ENCODE measurements at regions not wholly inside any gene's neighbourhood (a gene's known extent, or its start where the extent isn't known, plus 50 kb on each side); places are given as distances from the start of the nearest gene placed in this dataset.

DNA sequence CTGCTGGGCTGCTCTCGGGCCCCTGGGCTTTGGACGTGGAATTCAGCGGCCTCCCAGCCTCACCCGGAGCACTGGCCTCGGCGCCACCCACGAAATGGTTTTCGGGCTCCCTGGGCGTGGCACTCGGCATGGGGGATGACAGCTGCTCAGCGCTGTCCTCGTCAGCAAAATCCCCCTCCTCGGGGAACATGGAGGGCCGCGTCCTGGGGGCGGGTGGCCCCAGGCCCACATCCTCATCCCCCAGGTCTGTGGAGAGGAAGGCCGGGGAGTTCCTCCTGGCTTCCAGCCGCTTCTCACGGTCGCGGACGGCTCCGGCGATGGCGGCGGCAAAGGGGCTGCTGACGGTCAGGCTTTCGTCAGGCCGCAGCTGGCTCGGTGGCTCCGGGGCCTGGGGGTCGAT, 88.4 kb downstream of the CTTN start:
- DNase-seq = no peak

DNA sequence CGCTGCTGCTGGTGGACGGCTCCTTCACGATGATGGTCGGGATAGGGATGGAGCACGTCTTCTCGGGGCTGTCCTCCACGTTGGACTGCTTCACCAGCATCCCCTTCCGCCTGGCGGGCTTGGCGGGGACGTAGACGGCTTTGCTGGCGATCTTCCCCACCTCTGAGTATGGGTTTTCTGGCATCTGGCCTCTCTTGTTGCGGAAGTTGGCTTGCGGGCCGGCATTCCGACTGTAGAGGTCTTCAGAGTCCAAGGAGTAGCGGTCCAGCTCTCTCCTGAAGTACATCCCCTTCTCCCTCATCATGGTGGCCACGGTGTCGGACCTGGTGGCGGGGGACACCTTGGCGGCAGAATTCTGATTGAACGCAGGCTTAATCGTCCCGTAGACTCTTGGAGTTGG, 88.8 kb downstream of the CTTN start:
- no peak for DNase-seq

DNA sequence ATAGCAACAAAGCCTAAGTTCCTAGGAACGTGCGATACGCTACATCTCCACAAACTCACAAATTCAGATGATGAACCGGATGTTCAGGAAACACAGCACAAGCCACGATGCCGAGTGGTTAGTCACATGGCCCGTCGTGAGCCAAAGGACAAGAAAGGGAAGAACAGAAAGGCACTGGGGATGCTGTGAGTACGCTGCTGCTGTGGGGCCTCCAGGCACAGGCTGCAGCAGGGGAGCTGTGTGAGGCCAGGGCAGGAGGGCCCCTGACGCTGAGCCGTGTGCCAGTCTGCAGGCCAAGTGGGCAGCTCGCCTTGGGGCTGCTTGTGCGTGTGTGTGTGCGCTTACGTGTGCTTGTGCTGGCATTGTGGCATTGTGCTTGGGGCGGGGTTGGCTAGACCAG, 89.4 kb downstream of the CTTN start:
- DNase-seq = no peak

DNA sequence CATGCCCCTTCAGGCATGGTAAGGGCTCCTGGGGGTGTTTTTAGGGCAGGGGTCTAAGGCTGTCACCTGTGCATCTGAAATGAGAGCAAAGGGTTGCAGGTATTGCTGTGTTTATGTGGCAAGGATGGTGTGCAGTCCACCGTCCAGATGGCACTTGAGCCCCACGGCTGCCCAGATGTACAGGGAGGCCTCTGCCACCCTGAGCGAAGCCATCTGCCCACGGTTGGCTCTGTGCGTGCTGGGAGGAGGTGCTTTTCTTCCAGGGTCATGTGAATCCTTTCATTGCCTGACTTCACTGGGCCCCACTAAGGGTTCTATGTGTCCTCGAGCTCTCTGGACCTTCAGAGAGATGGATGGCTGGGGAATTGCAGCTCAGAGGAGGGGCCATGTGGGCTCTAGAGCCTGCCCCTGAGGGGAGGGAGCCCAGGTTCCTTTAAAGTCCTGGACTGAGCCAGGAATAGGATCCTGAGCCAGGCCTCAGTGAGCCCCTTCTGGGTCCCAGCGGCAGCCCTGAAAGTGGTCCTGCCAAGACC, 89.9 kb downstream of the CTTN start:
- DNase-seq = no peak

- DNase-seq = no peak
Measured at GRCh38 chr11:70489276-70489675, 90.9 kb downstream of the CTTN start.

DNA sequence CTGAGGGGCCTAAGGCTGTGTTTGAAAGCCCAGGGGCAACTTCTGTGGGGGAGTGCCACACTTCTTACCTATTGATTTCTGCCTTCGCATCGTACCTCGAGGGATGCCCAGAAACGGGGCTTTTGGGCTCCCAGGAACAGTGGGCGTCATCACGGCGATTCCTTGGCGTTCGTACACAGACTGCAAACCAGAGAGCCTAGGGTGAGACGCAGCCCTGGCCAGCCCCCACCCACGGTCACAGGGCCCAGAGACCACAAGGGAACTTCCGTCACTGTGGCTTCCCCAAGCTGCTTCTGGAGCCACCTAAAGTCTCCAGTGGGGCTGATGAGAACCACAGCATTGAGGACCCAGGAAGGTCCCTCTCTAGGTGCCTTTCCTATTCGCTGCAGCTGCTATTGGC, 91.9 kb downstream of the CTTN start:
- no peak for DNase-seq

- DNase-seq = no peak
Measured at GRCh38 chr11:70490723-70491558, 92.6 kb downstream of the CTTN start.

DNA sequence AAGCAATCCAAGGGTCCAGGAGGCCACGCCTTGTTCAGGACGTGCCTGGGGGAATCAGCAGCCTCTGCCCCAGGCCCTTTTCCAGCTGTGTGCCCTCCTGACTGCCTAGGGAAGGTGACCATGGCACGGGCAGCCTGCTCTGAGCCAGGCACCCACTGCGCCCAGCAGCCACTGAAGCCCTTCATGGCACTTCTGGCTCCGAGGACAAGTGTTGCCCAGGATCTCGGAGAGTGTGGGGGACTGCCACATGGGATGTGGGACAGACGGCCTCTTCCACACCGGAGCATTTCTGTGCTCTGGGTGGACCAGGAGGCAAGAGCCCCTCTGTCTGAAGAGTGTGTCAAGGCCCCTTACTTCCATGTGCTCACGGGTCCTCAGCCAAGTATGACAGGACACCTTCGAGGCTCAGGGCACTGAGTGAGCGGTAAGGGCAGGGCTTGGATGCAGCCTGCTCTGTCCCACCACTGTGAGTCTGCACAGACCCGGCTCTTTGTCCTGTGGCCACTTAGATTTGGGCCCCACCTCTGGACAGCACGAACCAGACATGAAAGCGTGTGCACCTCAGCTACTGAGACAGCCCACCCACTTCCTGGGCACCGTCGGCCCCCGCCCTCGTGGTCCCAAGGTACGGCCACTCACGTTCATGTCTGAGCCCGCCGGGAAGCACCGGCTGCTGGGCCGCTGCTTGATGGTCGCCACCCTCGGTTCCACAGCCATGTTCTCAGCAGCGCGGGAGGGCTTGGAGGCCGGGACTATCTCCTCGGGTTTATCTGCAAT, 93.6 kb downstream of the CTTN start:
- no peak for DNase-seq

- DNase-seq = no peak
Measured at GRCh38 chr11:70493089-70493474, 94.8 kb downstream of the CTTN start.

GRCh38 chr11:70493891-70494290, 95.6 kb downstream of the CTTN start:
- no peak for DNase-seq

DNA sequence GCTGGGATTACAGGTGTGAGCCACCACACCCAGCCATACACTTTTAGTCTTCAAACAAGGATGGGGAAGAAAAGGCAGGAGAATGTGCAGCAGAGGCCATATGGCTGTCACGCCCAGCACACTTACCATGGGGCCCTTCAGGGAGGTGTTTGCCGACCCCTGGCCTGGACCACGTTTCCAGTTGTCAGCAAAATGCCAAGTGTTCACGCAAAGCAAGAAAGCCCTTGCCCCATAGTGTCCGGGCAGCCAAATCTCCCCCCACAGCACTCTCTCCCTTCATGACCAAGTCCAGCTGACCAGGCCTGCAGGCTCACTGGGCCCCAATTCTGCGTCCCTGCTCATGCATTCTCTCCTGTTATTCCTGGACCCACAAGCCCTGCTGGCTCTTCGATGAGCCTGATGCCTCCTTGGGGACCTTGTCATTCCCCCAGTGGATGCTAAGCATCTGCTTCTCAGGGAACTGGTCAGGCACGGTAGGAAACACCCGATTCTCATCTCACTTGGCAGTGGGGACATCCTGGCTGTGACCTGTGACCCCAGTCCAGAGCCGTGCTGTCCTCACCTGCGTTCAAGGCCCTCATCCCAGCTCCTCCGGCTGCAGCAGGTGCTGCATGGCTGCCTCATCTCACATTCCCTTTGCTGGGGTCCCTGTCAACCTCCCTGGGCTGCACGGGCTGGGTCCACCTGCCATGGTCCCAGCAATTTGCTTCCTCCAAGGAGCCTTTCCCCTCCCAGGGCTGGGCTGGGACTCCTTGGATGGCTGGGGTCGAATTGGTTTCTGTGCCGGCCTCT, 96.4 kb downstream of the CTTN start:
- DNase-seq = no peak

DNA sequence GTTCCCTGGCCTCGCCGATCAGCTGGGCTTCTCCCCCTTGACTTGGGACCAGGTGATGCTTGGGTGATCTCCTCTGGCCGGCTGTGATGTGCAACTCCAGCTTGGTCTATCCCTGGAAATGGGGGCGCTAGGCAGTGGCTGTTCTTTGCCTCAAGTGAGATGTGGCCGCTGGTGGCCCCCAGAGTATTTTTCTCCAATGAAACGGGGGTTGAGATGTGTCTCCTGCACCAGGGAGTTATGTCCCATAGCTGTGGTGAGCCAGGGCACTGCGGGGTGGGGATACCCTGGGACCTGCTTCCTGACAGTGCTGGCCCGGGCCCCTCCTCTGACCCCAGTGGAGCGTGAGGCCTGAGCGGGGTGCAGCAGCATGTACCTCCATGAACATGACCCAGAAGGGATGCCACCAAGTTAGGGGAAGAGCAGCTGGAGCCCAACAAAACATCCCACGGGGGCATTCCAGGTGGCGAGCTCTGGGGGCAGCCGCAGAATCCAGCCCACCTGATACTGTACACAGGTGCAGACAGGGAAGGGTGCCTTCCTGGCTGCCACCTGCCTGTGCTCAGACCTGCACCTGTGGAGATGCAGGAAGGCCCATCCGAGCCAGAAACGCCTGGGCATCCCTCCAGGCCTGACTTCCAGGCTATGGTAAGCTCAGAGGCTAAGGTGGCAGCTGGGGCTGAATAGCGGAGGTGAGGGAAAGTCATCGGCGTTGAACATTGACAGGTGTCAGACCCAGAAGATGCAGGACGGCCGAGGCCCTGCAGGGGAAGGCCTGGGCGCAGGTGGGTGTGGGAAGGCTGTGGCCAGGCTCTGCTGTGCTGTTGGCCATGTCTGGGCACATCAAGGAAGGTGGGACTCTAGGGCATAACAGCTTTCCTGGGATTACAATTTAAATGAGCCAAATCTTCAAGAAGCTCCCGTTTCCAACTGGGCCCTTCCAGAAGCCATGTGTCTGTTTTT, 97.3 kb downstream of the CTTN start:
- DNase-seq = no peak

DNA sequence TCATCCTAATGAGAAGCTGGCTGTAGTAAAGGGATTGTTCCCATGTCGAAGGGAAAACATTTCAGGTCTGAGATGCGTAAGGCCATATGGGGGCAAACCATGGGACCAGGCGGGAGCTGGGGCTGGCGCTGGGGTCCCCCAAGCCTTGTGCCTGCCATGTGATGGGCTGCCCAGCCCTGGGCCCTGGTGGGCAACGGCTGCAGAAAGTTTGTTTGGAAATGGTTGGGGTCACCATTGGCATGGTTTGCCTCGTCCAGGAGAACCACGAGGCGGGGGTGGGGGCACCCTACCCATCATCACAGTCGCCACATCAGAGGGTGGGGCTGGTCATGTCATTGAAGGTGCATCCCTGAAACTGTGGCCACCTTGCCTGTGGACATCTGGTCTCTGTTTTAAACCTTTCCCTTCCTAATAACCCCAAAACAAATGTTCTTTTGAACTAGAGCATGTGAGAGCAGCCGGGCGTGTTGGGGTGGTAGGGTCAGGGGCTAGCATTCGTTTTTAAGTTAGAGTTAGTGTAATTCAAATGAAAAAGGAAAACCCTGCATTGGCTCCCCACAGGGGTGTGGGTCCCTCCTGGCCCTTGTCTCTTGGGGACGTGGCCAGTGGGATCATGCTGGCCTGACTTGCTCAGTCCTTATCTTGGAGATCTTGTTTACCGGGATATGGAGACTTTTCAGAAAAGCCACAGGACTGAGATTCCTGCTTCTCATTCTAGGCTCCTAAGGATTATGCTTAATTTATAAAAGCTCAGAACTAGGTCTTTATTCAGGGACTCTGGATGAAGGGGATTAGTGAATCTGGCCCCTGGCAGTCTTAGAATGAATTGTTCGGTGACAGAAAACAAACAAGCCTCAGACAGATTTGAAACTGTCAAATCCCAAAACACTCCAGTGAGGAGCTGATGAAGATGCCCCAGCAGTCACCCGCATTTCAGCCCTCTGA, 98.5 kb downstream of the CTTN start:
- DNase-seq = no peak

GRCh38 chr11:70497536-70498075, 99.3 kb downstream of the CTTN start:
- no peak for DNase-seq

DNA sequence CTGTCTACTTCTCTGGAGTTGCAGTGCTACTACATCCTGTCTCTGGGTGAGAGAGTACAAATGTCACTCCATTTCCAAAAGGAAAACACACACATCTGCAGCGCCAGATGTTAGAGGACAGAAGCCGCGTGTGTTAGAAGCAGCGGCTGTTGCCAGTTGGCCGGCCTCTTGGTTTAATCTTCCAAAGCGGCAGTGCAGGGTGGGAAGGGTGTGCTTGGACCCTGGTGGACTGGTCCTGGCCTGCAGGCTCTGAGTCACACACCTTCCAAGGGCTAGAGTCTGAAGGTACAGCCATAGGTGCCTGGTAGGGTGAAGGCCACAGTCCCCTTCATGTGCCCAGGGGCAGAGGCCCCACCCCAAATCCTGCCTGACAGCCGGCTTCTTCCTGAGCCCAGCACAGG, 99.8 kb downstream of the CTTN start:
- DNase-seq = no peak

GRCh38 chr11:70498976-70499801, 100.9 kb downstream of the CTTN start:
- no peak for DNase-seq

DNA sequence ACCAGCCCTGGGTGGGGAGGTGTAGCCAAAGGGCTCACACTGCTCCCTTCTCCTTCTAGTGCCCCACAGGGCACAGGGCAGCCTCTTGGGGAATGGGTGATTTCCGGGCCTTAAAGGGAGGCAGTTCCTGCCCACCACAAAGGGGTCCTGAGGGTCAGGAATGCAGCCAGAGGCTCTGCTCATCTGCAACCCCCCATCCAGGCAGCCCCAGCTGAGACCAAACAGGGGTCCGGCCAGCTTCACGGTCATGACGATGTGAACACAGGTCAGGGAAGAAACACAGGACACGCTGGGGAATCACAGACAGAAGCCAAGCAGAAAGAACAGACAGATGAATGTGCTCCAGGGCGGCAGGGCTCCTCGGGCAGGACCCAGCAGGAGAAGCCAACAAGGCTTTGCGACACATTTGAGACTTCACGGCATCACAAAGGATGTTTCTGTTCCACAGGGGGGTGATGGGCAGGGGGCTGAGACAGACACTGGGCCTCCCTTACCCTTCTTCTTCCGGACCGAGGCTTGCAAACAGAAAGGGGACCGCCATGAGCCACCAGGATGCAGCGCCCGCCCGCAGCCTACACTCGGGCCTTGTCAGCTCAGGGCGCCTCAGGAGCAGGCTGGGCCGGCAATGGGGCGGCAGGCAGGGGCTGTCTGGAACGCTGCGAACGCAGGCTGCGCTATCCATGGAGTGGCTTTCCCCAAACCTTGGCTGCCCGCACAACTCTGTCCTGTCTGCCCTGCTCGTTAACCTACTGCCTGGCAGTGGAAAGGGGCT, 101.9 kb downstream of the CTTN start:
- DNase-seq = no peak

DNA sequence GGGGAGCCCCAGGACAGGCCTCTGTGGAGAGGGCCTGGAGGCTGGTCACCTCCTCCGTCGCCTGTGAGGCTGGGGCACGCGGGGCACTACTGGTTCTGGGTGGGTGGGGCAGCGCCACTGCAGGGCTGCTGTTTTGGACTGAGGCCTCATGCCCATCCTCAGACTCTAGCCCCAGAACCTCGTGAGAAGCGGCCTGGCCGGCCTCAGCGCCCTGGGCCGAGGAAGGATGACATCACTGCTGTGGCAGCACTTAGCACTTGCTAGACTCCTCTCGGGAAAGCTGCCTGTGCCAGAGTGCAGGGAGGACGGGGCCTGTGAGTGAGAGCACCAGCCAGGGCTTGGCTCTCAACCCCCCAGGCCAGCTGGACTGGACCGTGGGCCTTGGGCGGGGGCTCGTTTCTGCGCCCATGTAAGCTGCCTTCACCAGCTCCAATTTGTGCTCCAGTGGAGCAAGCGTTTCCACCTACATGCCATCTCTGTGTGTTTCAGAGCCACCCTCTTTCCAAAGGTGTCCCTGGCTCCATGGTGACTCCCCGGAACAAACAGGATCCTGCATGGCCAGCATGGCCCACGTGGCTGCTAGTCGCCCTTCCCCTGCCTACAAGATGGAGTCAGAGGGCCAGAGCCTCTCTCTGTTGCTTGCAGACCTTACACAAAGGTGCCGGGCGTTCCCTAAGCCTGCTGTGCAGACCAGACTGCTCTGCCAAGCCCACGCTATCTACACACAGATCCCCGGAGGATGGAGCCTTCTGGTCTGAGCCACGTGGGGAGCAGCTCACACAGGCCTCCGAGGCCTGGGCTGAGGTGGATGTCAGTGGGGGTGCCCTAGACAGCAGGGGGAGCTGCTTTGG, 102.9 kb downstream of the CTTN start:
- DNase-seq = no peak
